ENCODE measurements at regions not wholly inside any gene's neighbourhood (a gene's known extent, or its start where the extent isn't known, plus 50 kb on each side); places are given as distances from the start of the nearest gene placed in this dataset.

DNA sequence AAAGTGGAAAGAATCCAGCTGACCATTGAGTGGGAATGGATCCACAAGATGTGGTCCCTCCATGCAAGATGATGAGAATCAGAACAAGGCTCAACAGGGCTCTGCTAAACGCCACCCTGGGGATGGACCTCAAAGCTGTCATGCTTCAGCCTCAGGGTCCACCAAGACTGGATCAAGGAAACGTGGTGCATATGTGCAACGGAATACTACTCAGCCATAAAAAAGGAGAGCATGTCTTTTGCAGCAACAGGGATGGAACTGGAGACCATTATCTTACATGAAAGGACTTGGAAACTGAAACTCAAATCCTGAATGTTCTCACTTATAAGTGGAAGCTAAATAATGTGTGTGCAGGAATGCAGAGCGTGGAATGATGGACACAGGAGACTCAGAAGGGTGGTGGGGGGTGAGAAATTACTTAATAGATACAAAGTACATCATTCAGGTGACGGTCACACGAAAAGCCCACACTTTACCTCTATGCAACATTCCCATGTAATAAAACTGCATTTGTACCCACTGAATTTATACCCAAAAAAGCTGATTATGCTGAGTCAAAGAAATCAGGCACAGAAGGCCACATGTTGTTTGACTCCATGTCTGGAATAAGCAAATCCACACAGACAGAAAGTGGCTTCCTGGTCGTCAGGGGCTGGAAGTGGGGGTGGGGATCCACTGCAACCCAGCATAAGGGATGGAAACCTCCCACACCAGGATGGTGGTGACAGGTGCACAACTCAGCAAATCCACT, 116.1 kb downstream of the SHANK2 start:
- Histone ChIP-seq H3K27me3 (no peaks in the 10 kb centered on the region), H3K4me3 (no peak overlapping the region), H3K9me3 (no peaks in the 10 kb centered on the region), H3K36me3 (replicated peaks in 1 of 2; ENCODE audit: insufficient read depth in 1 of 2, low read depth in 2 of 2) (no peaks in the 10 kb centered on the region), H3K4me1 (peaks cover 24% of the 10 kb centered on the region), H3K27ac (no peak overlapping the region)
- intact Hi-C loops (cut with DNase I): no loop called here
- TF ChIP-seq, protein P1, sequence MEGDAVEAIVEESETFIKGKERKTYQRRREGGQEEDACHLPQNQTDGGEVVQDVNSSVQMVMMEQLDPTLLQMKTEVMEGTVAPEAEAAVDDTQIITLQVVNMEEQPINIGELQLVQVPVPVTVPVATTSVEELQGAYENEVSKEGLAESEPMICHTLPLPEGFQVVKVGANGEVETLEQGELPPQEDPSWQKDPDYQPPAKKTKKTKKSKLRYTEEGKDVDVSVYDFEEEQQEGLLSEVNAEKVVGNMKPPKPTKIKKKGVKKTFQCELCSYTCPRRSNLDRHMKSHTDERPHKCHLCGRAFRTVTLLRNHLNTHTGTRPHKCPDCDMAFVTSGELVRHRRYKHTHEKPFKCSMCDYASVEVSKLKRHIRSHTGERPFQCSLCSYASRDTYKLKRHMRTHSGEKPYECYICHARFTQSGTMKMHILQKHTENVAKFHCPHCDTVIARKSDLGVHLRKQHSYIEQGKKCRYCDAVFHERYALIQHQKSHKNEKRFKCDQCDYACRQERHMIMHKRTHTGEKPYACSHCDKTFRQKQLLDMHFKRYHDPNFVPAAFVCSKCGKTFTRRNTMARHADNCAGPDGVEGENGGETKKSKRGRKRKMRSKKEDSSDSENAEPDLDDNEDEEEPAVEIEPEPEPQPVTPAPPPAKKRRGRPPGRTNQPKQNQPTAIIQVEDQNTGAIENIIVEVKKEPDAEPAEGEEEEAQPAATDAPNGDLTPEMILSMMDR (IDR thresholded peaks at IDR 0.05): no peak
- TF ChIP-seq POLR2A (IDR thresholded peaks at IDR 0.05): no peak
- ATAC-seq (no peak), DNase-seq (no peak)
- 86 to 89% methylated on average over 7 of the region's 7 CpGs for WGBS, 2 donors

DNA sequence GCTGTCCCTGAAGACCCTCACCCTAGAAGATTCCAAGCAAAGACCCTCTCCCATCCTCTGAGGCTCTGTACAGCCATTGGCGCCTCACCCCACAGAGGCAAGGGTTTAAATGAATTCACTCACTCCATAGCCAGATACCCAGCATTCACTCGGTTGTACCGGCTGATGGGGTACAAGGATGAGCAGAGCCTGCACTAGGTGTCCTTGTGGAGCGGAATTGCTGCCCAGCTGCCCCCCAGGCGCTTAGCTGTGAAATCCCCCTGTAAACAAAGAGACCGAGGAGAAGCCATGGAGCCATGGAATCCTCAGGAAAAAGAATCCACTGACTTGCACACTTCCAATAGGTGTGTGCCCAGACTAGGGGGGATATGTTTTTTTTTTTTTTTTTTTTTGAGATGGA, 117.3 kb downstream of the SHANK2 start:
- TF ChIP-seq POLR2A (IDR thresholded peaks at IDR 0.05): no peak
- TF ChIP-seq, protein P1 (IDR thresholded peaks at IDR 0.05): no peak
- WGBS, 2 donors: 93 to 94% methylated on average over 2 to 6 of the region's 6 CpGs

DNA sequence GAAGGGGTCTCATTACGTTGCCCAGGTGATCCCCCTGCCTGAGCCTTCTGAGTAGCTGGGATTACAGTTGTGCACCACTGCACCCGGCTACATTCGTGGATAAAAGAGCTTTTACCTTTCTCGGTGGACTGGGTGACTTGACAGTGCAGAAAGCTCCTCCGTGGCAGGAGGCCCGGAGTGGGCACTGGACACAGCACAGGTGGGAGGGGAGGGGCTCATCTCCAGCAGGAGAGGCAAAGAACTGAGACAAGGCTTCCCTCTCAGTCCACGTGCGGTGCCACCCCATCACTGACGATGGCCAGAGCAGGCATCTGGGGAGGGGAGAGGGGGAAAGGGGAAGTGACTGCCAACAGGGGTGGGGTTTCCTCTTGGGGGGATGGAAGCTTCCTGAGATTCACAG, 118.4 kb downstream of the SHANK2 start:
- TF ChIP-seq, protein P1 (IDR thresholded peaks at IDR 0.05): no peak
- TF ChIP-seq POLR2A (IDR thresholded peaks at IDR 0.05): no peak
- H3K27ac ChIP-seq: no peak overlapping the region
- no peak overlapping the region for H3K4me3 ChIP-seq
- no peaks in the 10 kb centered on the region for H3K9me3 ChIP-seq
- WGBS, 2 donors: 91 to 93% methylated on average over 4 to 9 of the region's 9 CpGs
- no peak for ATAC-seq
- intact Hi-C loops (cut with DNase I): no loop called here
- no peaks in the 10 kb centered on the region for H3K36me3 ChIP-seq (replicated peaks in 1 of 2; ENCODE audit: insufficient read depth in 1 of 2, low read depth in 2 of 2)
- H3K4me1 ChIP-seq: peaks cover 3% of the 10 kb centered on the region
- H3K27me3 ChIP-seq: no peaks in the 10 kb centered on the region
- DNase-seq: no peak

More for the DNA sequence above, 117.3 kb downstream of the SHANK2 start:
- no peaks in the 10 kb centered on the region for H3K36me3 ChIP-seq (replicated peaks in 1 of 2; ENCODE audit: insufficient read depth in 1 of 2, low read depth in 2 of 2)
- H3K27ac ChIP-seq: no peak overlapping the region
- H3K4me1 ChIP-seq: peaks cover 12% of the 10 kb centered on the region
- intact Hi-C loops (cut with DNase I): no loop called here
- H3K27me3 ChIP-seq: no peaks in the 10 kb centered on the region
- H3K9me3 ChIP-seq: no peaks in the 10 kb centered on the region
- ATAC-seq: no peak
- no peak overlapping the region for H3K4me3 ChIP-seq
- no peak for DNase-seq

DNA sequence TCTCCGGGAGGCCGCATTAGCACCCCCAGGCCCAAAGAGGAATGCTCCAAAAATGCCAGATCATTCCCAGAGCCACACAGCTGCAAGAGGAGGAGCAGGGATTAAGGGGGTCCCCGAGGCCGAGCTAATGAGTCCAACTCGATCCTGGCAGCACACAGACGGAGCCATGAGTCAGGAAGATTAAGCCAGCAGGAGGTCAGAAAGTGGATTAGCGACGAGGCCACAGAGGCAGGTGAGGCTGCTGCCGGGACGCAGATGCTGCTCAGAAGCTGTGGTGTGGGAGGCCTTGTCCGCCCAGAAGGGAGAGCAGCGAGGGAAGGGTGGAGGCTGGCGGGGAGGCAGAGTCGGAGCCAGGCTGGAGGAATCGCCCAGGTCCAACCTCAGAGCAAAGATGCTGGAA, 120.5 kb downstream of the SHANK2 start:
- WGBS, 2 donors: 68 to 80% methylated on average over 14 to 15 of the region's 15 CpGs
- Histone ChIP-seq H3K4me3 (no peak overlapping the region), H3K27me3 (no peaks in the 10 kb centered on the region), H3K4me1 (no peaks in the 10 kb centered on the region), H3K9me3 (no peaks in the 10 kb centered on the region), H3K36me3 (replicated peaks in 1 of 2; ENCODE audit: insufficient read depth in 1 of 2, low read depth in 2 of 2) (no peaks in the 10 kb centered on the region), H3K27ac (no peak overlapping the region)
- ATAC-seq (no peak), DNase-seq (no peak)
- no peak for TF ChIP-seq POLR2A (IDR thresholded peaks at IDR 0.05)
- TF ChIP-seq, protein P1 (IDR thresholded peaks at IDR 0.05): no peak
- intact Hi-C loops (cut with DNase I): no loop called here

DNA sequence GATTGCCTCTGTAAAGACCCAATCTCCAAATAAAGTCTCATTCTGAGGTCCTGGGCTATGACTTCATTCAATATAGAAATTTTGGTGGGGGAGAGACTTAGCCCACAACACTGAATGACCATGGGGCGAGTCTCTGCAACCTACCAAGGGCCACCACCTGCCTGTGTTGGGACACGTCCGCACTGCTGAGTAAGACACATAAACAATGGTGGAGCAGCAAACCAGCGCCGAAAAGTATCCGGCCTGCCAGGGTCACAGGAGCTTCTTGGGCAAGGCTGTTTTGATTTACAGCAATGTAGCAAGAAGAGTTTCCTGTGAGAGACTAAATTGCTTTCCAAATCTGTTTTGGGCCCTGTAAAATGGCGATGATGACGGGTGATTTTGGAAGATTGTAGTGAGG, 122.3 kb downstream of the SHANK2 start:
- Histone ChIP-seq H3K27me3 (no peaks in the 10 kb centered on the region), H3K27ac (no peak overlapping the region), H3K36me3 (replicated peaks in 1 of 2; ENCODE audit: insufficient read depth in 1 of 2, low read depth in 2 of 2) (no peaks in the 10 kb centered on the region), H3K4me1 (no peaks in the 10 kb centered on the region), H3K9me3 (no peaks in the 10 kb centered on the region), H3K4me3 (no peak overlapping the region)
- intact Hi-C loops (cut with DNase I): no loop called here
- ATAC-seq (no peak), DNase-seq (no peak)
- 90 to 92% methylated on average over 8 of the region's 8 CpGs for WGBS, 2 donors
- TF ChIP-seq, protein P1 (IDR thresholded peaks at IDR 0.05): no peak
- no peak for TF ChIP-seq POLR2A (IDR thresholded peaks at IDR 0.05)
